ENCODE measurements at regions not wholly inside any gene's neighbourhood (a gene's known extent, or its start where the extent isn't known, plus 50 kb on each side); places are given as distances from the start of the nearest gene placed in this dataset.

GRCh38 chr16:65449526-65449925 lies 327.7 kb upstream of the CDH11 start:
- Histone ChIP-seq H3K4me3 (ENCODE audit: low read length) (no peak overlapping the region), H3K4me1 (ENCODE audit: control insufficient read depth, low read depth, low read length) (no peaks in the 10 kb centered on the region), H3K9me3 (ENCODE audit: control insufficient read depth, low read depth, low read length) (no peaks in the 10 kb centered on the region), H3K27me3 (ENCODE audit: control insufficient read depth, insufficient read depth, low read length) (no peaks in the 10 kb centered on the region), H3K9ac (ENCODE audit: low read length) (no peak overlapping the region), H3K27ac (ENCODE audit: low read length) (no peak overlapping the region), H3K36me3 (ENCODE audit: control insufficient read depth, low read depth, low read length) (no peaks in the 10 kb centered on the region)

GRCh38 chr16:65446427-65446826 lies 324.6 kb upstream of the CDH11 start:
- H3K4me3 ChIP-seq (ENCODE audit: low read length), result no peak overlapping the region
- no peaks in the 10 kb centered on the region for H3K27me3 ChIP-seq (ENCODE audit: control insufficient read depth, insufficient read depth, low read length)
- H3K36me3 ChIP-seq (ENCODE audit: control insufficient read depth, low read depth, low read length), result no peaks in the 10 kb centered on the region
- no peaks in the 10 kb centered on the region for H3K4me1 ChIP-seq (ENCODE audit: control insufficient read depth, low read depth, low read length)
- no peak overlapping the region for H3K27ac ChIP-seq (ENCODE audit: low read length)
- H3K9ac ChIP-seq (ENCODE audit: low read length), result no peak overlapping the region
- H3K9me3 ChIP-seq (ENCODE audit: control insufficient read depth, low read depth, low read length), result no peaks in the 10 kb centered on the region

GRCh38 chr16:65445313-65446260 lies 323.7 kb upstream of the CDH11 start:
- H3K9ac ChIP-seq (ENCODE audit: low read length), result no peak overlapping the region
- H3K27me3 ChIP-seq (ENCODE audit: control insufficient read depth, insufficient read depth, low read length), result no peaks in the 10 kb centered on the region
- no peaks in the 10 kb centered on the region for H3K36me3 ChIP-seq (ENCODE audit: control insufficient read depth, low read depth, low read length)
- no peak overlapping the region for H3K27ac ChIP-seq (ENCODE audit: low read length)
- no peak overlapping the region for H3K4me3 ChIP-seq (ENCODE audit: low read length)
- no peaks in the 10 kb centered on the region for H3K4me1 ChIP-seq (ENCODE audit: control insufficient read depth, low read depth, low read length)
- no peaks in the 10 kb centered on the region for H3K9me3 ChIP-seq (ENCODE audit: control insufficient read depth, low read depth, low read length)

GRCh38 chr16:65441501-65441900 lies 319.6 kb upstream of the CDH11 start:
- H3K36me3 ChIP-seq (ENCODE audit: control insufficient read depth, low read depth, low read length), result no peaks in the 10 kb centered on the region
- no peaks in the 10 kb centered on the region for H3K9me3 ChIP-seq (ENCODE audit: control insufficient read depth, low read depth, low read length)
- H3K27me3 ChIP-seq (ENCODE audit: control insufficient read depth, insufficient read depth, low read length), result no peaks in the 10 kb centered on the region
- no peak overlapping the region for H3K9ac ChIP-seq (ENCODE audit: low read length)
- no peak overlapping the region for H3K4me3 ChIP-seq (ENCODE audit: low read length)
- no peaks in the 10 kb centered on the region for H3K4me1 ChIP-seq (ENCODE audit: control insufficient read depth, low read depth, low read length)
- no peak overlapping the region for H3K27ac ChIP-seq (ENCODE audit: low read length)

- H3K27me3 ChIP-seq (ENCODE audit: control insufficient read depth, insufficient read depth, low read length), result no peaks in the 10 kb centered on the region
- no peaks in the 10 kb centered on the region for H3K9me3 ChIP-seq (ENCODE audit: control insufficient read depth, low read depth, low read length)
- H3K27ac ChIP-seq (ENCODE audit: low read length), result no peak overlapping the region
- no peak overlapping the region for H3K4me3 ChIP-seq (ENCODE audit: low read length)
- no peaks in the 10 kb centered on the region for H3K36me3 ChIP-seq (ENCODE audit: control insufficient read depth, low read depth, low read length)
- H3K9ac ChIP-seq (ENCODE audit: low read length), result no peak overlapping the region
- peaks cover 10% of the 10 kb centered on the region for H3K4me1 ChIP-seq (ENCODE audit: control insufficient read depth, low read depth, low read length)
Observed at GRCh38 chr16:65429504-65430181, 307.8 kb upstream of the CDH11 start.

GRCh38 chr16:65426484-65426883 lies 304.6 kb upstream of the CDH11 start:
- Histone ChIP-seq H3K9me3 (ENCODE audit: control insufficient read depth, low read depth, low read length) (no peaks in the 10 kb centered on the region), H3K36me3 (ENCODE audit: control insufficient read depth, low read depth, low read length) (no peaks in the 10 kb centered on the region), H3K4me3 (ENCODE audit: low read length) (no peak overlapping the region), H3K9ac (ENCODE audit: low read length) (no peak overlapping the region), H3K4me1 (ENCODE audit: control insufficient read depth, low read depth, low read length) (peaks cover 10% of the 10 kb centered on the region), H3K27me3 (ENCODE audit: control insufficient read depth, insufficient read depth, low read length) (no peaks in the 10 kb centered on the region), H3K27ac (ENCODE audit: low read length) (no peak overlapping the region)

GRCh38 chr16:65422934-65423333 lies 301.1 kb upstream of the CDH11 start:
- no peaks in the 10 kb centered on the region for H3K36me3 ChIP-seq (ENCODE audit: control insufficient read depth, low read depth, low read length)
- H3K27ac ChIP-seq (ENCODE audit: low read length), result no peak overlapping the region
- no peak overlapping the region for H3K4me3 ChIP-seq (ENCODE audit: low read length)
- H3K9me3 ChIP-seq (ENCODE audit: control insufficient read depth, low read depth, low read length), result no peaks in the 10 kb centered on the region
- no peaks in the 10 kb centered on the region for H3K4me1 ChIP-seq (ENCODE audit: control insufficient read depth, low read depth, low read length)
- H3K9ac ChIP-seq (ENCODE audit: low read length), result no peak overlapping the region
- H3K27me3 ChIP-seq (ENCODE audit: control insufficient read depth, insufficient read depth, low read length), result no peaks in the 10 kb centered on the region

- Histone ChIP-seq H3K9me3 (ENCODE audit: control insufficient read depth, low read depth, low read length) (no peaks in the 10 kb centered on the region), H3K27me3 (ENCODE audit: control insufficient read depth, insufficient read depth, low read length) (no peaks in the 10 kb centered on the region), H3K4me1 (ENCODE audit: control insufficient read depth, low read depth, low read length) (no peaks in the 10 kb centered on the region), H3K27ac (ENCODE audit: low read length) (no peak overlapping the region), H3K4me3 (ENCODE audit: low read length) (no peak overlapping the region), H3K36me3 (ENCODE audit: control insufficient read depth, low read depth, low read length) (no peaks in the 10 kb centered on the region), H3K9ac (ENCODE audit: low read length) (no peak overlapping the region)
Observed at GRCh38 chr16:65421596-65421995, 299.7 kb upstream of the CDH11 start.

- no peak overlapping the region for H3K4me3 ChIP-seq (ENCODE audit: low read length)
- no peaks in the 10 kb centered on the region for H3K9me3 ChIP-seq (ENCODE audit: control insufficient read depth, low read depth, low read length)
- H3K9ac ChIP-seq (ENCODE audit: low read length), result no peak overlapping the region
- H3K36me3 ChIP-seq (ENCODE audit: control insufficient read depth, low read depth, low read length), result no peaks in the 10 kb centered on the region
- H3K27ac ChIP-seq (ENCODE audit: low read length), result no peak overlapping the region
- no peaks in the 10 kb centered on the region for H3K27me3 ChIP-seq (ENCODE audit: control insufficient read depth, insufficient read depth, low read length)
- H3K4me1 ChIP-seq (ENCODE audit: control insufficient read depth, low read depth, low read length), result no peaks in the 10 kb centered on the region
Observed at GRCh38 chr16:65418435-65418834, 296.6 kb upstream of the CDH11 start.

- no peak overlapping the region for H3K27ac ChIP-seq (ENCODE audit: low read length)
- no peaks in the 10 kb centered on the region for H3K9me3 ChIP-seq (ENCODE audit: control insufficient read depth, low read depth, low read length)
- H3K36me3 ChIP-seq (ENCODE audit: control insufficient read depth, low read depth, low read length), result no peaks in the 10 kb centered on the region
- no peaks in the 10 kb centered on the region for H3K4me1 ChIP-seq (ENCODE audit: control insufficient read depth, low read depth, low read length)
- H3K27me3 ChIP-seq (ENCODE audit: control insufficient read depth, insufficient read depth, low read length), result no peaks in the 10 kb centered on the region
- H3K4me3 ChIP-seq (ENCODE audit: low read length), result no peak overlapping the region
- no peak overlapping the region for H3K9ac ChIP-seq (ENCODE audit: low read length)
Observed at GRCh38 chr16:65415460-65415859, 293.6 kb upstream of the CDH11 start.

GRCh38 chr16:65414284-65414984 lies 292.6 kb upstream of the CDH11 start:
- Histone ChIP-seq H3K27me3 (ENCODE audit: control insufficient read depth, insufficient read depth, low read length) (no peaks in the 10 kb centered on the region), H3K9me3 (ENCODE audit: control insufficient read depth, low read depth, low read length) (no peaks in the 10 kb centered on the region), H3K27ac (ENCODE audit: low read length) (no peak overlapping the region), H3K4me3 (ENCODE audit: low read length) (no peak overlapping the region), H3K9ac (ENCODE audit: low read length) (no peak overlapping the region), H3K4me1 (ENCODE audit: control insufficient read depth, low read depth, low read length) (no peaks in the 10 kb centered on the region), H3K36me3 (ENCODE audit: control insufficient read depth, low read depth, low read length) (no peaks in the 10 kb centered on the region)
